ENCODE measurements at regions not wholly inside any gene's neighbourhood (a gene's known extent, or its start where the extent isn't known, plus 50 kb on each side); places are given as distances from the start of the nearest gene placed in this dataset.

DNA sequence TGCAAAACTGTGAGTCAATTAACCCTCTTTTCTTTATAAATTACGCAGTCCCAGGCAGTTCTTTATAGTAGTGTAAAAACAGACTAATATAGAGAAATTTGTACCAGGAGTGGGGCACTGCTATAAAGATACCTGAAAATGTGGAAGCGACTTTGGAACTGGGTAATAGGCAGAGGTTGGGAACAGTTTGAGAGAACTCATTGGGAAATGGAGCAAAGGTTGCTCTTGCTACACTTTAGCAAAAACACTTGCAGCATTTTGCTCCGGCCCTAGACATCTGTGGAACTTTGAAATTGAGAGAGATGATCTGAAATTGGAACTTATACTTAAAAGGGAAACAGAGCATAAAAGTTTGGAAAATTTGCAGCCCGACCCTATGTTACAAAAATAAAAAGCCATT lies 810.9 kb downstream of the LTN1 start:
- TF ChIP-seq, protein P1, sequence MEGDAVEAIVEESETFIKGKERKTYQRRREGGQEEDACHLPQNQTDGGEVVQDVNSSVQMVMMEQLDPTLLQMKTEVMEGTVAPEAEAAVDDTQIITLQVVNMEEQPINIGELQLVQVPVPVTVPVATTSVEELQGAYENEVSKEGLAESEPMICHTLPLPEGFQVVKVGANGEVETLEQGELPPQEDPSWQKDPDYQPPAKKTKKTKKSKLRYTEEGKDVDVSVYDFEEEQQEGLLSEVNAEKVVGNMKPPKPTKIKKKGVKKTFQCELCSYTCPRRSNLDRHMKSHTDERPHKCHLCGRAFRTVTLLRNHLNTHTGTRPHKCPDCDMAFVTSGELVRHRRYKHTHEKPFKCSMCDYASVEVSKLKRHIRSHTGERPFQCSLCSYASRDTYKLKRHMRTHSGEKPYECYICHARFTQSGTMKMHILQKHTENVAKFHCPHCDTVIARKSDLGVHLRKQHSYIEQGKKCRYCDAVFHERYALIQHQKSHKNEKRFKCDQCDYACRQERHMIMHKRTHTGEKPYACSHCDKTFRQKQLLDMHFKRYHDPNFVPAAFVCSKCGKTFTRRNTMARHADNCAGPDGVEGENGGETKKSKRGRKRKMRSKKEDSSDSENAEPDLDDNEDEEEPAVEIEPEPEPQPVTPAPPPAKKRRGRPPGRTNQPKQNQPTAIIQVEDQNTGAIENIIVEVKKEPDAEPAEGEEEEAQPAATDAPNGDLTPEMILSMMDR (IDR thresholded peaks at IDR 0.05; ENCODE audit: insufficient read depth, low read length, missing control alignments), result no peak
- no peak overlapping the region for H3K4me3 ChIP-seq (ENCODE audit: low read depth, low read length)
- no peak for DNase-seq (ENCODE audit: low read depth, low spot score)
- POLR2A ChIA-PET, result no interaction called here
- CTCF ChIA-PET, result no interaction called here

DNA sequence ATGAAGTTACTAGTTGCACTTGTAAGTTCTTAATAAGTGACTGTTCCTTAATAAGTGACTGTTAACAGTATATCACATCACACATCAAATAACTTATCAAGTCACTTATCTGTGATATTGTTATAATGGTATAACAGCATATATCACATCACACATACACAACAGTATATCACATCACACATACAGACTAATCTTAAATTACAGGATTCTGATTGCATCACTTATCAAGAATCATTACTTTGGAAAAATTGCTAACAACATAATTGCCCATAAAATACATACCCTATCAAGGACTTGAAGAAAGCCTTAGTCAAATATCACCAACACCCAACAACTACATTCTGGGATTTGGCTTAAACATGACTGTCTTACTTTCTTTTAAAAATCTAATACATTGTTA lies 813.5 kb downstream of the LTN1 start:
- ChIA-PET POLR2A (no interaction called here), CTCF (no interaction called here)
- no peak for DNase-seq (ENCODE audit: low read depth, low spot score)
- no peak overlapping the region for H3K4me3 ChIP-seq (ENCODE audit: low read depth, low read length)
- TF ChIP-seq, protein P1 (IDR thresholded peaks at IDR 0.05; ENCODE audit: insufficient read depth, low read length, missing control alignments), result no peak

DNA sequence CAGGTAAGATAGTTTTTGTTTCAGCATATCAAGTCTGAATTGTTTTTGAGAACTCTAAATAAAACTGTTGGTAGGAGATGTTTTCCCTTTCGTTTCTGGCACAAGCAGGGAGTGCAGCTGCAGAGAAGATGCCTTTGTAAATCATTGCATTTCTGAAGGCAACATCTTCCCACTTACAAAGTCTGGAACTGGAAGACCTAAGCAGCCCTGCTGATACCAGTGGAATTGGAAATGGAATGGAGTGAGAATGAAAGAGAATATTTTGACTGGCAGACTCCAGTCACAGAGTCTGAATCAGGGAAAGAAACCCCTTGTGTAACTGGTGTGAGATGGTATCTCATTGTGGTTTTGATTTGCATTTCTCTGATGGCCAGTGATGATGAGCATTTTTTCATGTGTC lies 815.6 kb downstream of the LTN1 start:
- CTCF ChIA-PET, result no interaction called here
- no peak overlapping the region for H3K4me3 ChIP-seq (ENCODE audit: low read depth, low read length)
- no peak for DNase-seq (ENCODE audit: low read depth, low spot score)
- POLR2A ChIA-PET, result no interaction called here
- TF ChIP-seq, protein P1 (IDR thresholded peaks at IDR 0.05; ENCODE audit: insufficient read depth, low read length, missing control alignments), result no peak

DNA sequence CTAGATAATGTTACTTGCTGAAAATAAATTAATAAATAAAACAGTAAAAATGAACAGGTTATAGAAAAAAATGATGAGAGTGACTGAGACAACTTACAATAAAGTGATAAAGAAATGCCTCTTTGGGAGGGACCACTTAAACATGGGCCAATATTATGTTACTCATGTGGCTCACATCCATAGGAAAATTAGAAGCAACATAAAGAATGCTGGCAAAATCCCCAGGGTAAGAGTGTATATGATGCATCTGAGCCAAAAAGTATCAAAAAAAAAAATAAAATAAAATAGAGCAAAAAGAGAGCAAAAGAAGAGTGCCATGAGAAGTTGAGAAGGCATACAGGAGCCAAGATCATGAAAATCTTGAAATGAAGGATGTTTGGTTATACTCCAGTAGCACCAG lies 818.0 kb downstream of the LTN1 start:
- no peak for DNase-seq (ENCODE audit: low read depth, low spot score)
- TF ChIP-seq, protein P1 (IDR thresholded peaks at IDR 0.05; ENCODE audit: insufficient read depth, low read length, missing control alignments), result no peak
- CTCF ChIA-PET, result no interaction called here
- H3K4me3 ChIP-seq (ENCODE audit: low read depth, low read length), result no peak overlapping the region
- POLR2A ChIA-PET, result no interaction called here

DNA sequence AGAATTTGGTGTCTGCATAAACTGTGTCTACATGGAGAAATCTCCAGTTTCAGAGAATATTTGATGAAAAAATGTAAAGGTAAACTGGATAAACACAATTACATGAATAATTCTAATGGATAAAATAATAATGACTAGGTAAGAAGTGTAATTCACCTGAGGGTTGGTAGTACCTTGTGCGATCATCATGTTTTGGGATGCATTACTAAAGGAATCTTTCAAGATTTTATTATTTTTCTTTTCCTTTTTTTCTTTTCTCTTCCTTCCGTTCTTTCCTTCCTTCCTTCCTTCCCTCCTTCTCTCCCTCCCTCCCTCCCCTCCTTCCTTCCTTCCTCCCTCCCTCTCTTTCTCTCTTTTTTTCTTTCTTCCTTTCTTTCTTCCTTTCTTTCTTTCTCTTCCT lies 818.7 kb downstream of the LTN1 start:
- no peak overlapping the region for H3K4me3 ChIP-seq (ENCODE audit: low read depth, low read length)
- TF ChIP-seq, protein P1 (IDR thresholded peaks at IDR 0.05; ENCODE audit: insufficient read depth, low read length, missing control alignments), result no peak
- POLR2A ChIA-PET, result no interaction called here
- no peak for DNase-seq (ENCODE audit: low read depth, low spot score)
- CTCF ChIA-PET, result no interaction called here

DNA sequence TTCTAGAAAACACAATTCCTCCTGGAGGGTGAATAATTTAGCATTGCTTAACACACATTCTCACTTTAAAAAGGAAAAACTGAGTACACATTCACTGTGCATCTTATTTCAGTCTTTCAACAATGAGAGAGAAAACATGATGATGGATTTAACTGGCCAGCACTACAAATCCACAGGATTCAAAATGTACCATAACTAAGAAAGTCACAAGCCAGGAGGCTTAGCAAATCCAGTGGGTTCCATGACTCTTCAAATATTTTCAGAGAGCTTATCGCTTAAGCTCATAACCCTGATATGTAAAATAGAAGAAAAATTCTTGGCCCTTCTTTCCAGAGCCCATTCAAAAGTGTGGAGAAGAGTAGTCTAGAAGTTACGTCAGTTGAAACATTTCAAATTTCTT lies 820.3 kb downstream of the LTN1 start:
- no peak for DNase-seq (ENCODE audit: low read depth, low spot score)
- ChIA-PET POLR2A (no interaction called here), CTCF (no interaction called here)
- H3K4me3 ChIP-seq (ENCODE audit: low read depth, low read length), result no peak overlapping the region
- TF ChIP-seq, protein P1 (IDR thresholded peaks at IDR 0.05; ENCODE audit: insufficient read depth, low read length, missing control alignments), result no peak

Data from AG04449 (cell line).